GM19438 (cell line): ENCODE measurements at regions not wholly inside any gene's neighbourhood (a gene's known extent, or its start where the extent isn't known, plus 50 kb on each side); places are given as distances from the start of the nearest gene placed in this dataset.

Source experiments
- ATAC-seq: cut with Tn5 transposase; IDR thresholded peaks from one replicate; pipeline ENCODE4 v1.9.1; 2021; ENCODE audit warnings: low read depth; ENCODE audit not compliant: unreplicated experiment

DNA sequence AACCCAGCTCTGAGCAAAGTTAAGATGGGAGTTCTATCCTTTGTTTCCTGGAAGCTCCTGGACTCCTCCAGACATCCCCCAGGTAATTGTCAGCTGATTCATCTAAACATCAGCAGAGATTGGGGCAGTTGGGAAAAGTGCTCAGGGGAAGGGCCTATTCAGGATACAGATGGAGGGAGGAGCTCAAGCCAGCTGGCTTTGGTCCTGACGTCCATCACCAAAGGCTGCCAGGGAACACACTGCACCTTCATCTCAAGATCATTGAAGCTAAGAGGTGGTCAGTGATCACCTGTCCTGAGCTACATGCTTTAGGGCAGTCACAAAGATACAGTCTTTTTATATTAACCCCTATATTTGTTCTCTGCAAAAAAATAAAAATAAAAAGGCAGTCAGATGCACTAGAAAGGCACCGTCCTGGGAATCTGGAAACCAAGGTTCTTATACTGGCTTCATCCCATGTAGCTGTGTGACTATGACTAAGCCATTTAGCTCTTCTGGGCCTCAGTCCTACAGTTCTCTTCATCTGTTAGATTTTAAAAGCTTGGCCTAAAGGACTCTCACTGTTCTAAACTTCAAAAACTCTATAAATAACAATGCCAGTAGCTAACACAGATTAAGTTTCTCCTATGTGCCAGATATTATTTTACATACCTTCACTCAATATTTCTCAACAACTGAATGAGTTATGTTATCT lies 446.5 kb downstream of the BCL11A start:
- no peak for ATAC-seq

DNA sequence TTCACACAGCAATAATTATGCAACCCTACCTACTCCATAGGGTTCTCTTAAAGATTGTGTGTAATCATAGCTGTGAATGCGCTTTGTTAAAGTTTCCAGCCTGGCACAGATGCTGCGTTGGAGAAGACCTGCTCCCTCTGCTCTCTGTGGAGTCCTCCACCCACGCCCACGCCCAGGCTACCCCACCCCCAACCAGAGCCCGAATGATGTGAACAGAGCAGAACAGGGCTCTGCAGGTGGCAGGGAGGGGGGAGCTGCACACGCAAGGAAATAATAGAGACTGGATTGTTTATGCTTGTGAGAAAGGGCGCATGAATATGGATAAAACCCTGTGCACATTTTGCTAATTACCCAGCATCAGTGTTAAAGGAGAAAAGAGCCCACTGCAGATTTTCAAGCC lies 447.5 kb downstream of the BCL11A start:
- no peak for ATAC-seq

DNA sequence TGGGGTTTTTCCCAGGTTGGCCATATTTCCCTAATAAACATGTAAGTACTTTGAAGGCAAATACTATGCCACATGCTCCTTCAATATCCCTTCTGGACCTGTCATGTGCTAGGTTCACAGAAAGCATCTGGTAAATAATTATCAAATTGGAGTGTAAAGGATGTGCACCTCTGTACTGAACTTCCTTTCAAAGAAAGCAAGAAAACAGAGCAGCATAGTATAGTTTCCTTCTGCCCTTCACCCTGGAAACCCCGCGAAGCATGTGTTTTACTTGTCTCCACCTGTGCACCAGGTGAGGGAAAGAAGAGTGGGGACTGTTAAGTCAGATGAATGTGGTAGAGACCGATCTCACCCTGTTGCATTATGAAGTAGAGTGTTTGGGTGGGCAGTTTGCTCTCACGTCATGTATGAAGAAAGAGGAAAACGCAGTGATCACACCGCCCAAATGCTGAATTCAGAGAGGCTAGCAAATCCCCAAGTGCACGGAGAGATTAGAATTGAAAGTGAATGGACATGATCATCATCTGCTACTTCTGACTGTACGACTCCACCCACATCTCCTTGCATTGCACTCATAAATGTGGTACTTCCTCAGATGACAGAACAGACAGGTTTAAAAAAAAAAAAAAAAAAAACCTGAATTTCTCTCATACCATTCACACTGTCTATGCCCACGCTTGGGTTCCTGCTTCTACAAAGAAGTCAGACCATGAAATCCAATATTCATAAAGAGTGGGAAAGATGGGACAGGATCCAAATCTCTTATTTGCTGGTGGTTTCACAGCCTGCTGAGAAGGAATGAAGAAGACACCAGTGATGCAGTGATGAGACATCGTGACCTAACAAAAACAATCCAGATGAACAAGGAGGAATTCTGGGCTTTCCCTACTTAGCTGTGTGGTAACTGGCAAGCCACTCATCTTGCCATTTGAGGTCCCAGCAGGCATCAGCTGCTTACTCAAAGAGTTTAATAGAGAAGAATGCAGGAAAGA lies 448.6 kb downstream of the BCL11A start:
- no peak for ATAC-seq

DNA sequence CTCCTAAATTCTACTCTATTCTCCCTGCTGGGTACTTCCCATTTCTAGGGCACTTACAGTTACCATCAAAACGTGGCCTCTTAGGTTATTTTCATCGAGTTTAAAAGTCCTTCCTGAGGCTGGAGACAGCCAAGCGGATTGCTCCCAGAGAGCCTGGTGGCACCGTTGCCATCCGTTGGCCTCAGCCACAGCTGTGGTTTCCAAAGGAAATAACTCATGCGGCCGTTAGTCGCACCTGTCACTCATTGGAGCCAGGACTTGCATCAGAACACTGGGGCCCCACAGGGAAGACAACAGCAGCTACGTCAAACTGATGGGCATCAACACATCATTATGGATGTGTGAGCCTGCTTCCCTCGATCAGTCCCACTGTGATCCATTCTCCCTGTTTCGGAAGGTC lies 453.4 kb downstream of the BCL11A start:
- ATAC-seq = no peak

DNA sequence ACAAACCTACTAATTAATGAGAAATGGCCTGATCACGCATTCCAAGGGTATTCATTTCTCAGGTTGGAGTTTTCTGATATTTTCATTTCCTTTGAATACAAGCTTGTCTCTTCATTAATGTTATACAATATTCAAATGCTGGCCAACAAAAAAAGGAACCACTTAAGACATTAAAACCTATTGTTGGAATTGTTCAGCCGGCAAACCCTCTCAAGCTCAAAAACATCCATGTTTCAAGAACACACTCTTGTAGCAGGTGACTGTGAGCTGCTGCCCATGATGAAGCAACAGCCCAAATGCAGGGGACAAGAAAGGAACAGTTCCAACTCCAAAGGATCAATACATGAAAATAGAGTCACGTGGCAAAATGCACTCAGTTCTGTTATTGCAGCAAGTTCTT lies 454.5 kb downstream of the BCL11A start:
- ATAC-seq = no peak

DNA sequence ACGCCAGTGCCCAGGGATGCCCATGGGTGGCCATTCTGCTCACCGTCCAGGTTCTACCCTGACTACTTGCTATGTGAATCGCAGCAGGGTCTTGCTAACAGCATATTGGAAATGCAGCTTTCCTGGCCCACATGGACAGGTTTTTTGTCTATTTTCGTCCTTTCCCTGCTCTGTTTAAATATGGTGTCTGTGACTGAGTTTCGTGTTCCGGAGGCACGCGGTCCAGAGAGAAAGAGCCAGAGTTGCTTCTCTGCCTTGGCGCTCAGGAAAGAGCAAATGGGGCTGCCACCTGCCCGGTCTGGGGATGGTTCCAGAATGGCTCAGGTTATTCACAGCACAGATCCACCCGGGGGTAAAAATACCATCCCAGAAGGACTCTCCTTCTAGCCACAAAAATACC lies 456.2 kb downstream of the BCL11A start:
- ATAC-seq = no peak

DNA sequence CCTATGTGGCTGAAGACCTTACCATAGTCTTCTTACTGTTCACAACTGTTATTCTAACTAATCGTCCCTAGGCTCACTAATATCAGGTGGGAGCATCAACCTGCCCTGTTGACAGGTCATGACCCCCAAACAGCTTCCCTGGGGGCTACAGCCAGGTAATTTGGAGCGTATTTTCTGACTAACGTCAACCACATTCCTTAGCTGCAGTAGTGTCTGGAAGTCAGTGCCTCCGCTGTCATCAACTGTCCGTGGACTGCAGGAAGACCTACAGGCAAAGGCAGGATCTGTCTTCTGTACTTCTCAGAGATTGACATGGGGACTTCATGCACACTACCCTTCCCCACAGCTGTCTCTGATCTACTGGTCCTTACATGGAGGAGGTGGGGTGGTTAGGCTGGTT lies 456.9 kb downstream of the BCL11A start:
- no peak for ATAC-seq

DNA sequence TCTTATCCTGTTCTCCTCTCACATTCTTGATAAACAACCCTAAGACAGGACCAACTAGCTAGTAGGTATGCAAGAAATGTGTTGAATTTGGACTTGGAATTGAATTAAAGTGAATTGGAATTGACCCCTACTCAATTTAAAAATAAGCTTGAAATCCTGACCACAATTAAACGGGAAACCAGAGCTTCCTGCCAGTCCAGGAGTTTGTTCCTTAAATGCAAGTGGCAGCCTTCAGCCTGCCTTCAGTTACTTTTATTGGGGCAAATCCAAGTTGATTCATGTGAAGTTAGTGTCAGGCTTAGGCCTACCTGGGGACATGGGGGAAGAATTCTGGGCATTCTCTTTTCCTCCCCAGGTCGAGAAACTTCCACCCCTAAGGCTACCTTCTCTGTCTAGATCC lies 457.6 kb downstream of the BCL11A start:
- ATAC-seq = no peak

DNA sequence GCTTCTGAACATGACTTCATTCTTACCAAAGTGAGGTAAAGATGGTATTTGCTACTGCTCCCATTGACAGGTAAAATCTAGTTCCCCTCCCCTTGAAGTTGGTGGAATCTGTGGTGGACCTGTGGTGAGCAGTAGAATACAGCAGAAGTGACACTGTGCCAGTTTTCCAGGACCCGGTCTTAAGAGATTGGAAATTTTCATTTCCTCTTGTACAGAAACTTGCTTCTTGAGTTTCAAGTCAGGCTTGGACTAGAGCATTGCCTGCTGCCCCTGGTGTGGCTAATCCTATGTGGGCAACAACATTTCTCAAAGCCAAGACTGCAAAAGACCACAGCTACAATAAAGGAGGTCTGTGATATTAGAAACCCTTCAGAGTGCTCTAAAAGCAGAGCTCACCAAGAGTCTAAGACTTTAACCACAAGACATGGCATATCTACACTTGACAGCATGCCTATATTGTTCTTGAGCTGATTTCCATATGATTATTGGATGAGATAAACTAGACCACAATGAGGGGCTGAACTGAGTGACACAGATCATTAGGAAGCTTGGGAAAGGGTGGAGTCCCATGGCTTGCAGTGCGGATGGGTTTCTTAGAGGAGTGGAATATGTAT lies 458.1 kb downstream of the BCL11A start:
- no peak for ATAC-seq

DNA sequence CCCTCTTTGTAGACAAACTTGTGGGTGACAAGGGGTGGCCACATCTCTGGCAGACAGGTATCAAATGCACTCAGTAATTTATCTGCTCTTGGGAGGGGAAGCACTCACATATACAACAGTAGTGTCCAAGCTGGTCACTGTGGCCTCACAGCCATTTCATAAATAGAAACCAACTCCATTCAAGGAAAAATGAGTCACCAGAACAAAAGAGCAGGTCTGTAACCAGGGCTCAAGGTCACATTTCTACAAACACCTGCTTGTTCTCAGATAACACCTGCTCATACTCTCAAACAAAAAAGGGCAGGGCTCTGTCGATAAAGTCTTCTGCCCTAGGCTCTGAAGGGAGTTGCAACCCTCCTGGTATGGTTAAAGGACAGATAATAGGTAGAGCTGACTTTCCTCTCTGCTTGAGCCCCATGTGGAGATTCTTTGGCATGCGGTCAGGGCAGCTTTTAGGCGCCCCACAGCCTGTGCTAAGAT lies 459.0 kb downstream of the BCL11A start:
- no peak for ATAC-seq

DNA sequence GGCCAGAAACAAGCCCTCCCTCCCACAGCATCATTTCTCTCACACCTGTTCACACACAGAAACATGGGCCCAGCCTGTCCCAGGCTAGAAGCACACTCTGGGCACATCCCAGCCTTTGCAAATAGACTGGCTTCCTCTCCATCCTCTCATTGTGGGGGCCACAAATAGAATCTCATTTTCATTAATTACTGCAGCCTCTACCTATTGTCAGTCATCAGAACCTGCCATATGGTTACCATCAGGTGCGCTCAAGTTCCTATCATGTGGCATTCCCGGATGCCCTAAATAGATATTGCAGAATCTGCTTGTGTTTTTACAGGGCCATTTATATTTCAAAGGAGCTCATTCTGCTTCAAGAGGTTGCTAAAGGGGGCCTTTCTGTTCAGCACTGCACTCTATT lies 460.7 kb downstream of the BCL11A start:
- no peak for ATAC-seq

DNA sequence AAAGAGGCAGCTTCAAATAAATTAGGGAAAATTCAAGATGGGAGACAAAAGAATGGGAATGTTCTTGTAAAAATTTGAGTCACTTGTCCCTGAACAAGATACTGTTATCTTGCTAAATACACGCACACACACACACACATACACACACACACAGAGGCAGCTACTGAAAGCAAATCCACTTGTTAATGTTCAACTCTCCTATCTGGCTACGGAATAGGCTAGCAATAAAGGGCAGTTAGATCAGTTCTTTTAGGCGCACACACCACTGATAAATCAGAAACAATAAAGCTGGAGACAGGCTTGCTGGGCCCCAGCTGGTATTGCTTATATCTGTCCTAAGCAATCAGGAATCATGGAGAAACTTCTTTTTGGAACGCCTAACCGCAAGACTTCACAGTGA lies 461.6 kb downstream of the BCL11A start:
- no peak for ATAC-seq

DNA sequence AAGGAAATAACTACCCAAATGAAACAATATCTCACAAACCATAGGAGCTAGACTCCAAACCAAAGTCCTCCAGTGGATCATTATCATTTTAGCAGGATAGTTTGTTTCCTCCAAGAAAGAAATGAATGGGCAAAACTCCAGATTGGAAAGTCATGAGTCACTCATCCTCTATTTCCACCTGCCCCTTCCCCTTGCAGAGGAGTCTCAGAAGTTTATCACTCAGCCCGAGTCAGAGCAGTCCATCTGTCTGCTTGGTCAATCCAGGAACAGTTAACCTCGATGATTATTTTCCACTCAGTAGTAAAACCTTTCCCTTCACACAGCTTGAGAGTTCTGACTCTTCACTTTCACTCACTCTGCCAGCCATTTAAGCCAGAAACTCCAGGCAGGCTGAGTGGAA lies 462.2 kb downstream of the BCL11A start:
- ATAC-seq = no peak

DNA sequence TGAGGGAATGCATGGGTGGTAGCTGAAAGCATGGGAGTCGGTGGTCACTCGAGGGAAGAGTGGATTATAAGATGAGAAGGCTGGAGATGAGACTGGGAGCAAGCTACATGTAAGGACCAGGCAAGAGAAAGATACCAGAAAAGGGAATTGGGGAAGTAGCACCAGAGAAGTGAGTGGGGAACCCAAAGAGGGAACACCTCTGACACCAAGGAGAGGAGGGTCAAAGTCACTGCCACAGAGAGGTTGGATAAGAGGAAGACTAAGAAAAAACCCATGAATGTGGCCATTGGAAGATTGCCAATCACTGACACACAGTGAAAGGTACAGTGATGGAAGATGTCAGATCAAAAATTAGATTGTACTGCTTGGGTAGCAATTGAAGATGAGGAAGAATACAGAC lies 473.9 kb downstream of the BCL11A start:
- no peak for ATAC-seq

DNA sequence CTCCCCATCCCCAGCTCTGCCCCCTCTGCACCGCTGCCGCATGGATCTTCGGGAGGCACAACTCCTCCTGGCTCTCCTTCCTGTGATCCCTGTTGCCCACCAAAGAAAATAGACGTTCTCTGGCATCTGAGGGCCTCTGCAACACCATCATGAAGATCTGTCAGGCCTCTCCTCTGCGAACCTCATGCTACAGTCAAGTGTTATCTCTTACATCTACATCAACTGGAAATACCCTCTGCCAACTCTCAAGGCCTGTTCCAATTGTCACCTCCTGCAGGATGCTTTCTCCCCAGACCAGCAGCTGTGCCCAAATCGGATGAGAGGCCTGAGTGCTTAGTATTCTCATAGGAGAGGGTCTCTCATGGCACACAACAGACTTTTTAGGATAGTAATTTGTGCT lies 478.4 kb downstream of the BCL11A start:
- ATAC-seq = no peak

DNA sequence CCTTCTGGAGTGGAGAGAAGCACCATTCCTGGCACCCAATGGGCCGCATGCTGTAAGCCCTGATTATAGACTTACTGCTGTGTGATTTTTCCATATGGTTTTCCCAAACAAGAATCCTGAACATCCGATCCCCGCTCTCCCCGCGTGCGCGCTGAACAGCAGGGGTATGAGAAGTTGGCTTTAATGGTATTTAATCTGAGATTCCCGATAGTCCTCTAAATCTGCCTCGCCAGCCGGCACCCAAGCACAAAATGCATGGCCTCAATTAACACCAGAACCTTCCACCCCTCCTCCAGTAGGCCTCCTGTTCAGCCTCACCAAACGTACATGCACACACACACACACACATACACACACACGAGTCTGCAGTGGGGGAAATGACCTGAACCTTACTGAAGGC lies 480.3 kb downstream of the BCL11A start:
- ATAC-seq = no peak

DNA sequence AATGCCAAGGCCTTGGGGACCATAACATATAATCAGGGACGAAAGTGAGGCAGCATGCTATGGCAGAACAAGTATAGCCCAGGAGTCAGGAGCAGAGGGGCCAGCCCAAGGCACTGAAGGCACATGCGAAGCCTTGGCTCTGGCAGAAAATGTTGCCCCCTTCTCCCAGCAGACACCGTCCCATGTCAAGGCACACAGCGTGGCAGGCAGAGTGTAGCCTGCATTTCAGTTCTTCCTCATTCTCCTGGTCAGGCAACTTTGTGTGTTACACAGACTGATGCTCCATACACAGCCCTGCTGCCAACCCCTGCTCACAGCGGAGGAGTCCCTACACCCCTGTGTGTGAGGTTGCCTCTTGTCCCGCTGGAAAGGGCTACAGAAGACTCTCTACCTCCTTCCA lies 480.8 kb downstream of the BCL11A start:
- ATAC-seq = no peak

DNA sequence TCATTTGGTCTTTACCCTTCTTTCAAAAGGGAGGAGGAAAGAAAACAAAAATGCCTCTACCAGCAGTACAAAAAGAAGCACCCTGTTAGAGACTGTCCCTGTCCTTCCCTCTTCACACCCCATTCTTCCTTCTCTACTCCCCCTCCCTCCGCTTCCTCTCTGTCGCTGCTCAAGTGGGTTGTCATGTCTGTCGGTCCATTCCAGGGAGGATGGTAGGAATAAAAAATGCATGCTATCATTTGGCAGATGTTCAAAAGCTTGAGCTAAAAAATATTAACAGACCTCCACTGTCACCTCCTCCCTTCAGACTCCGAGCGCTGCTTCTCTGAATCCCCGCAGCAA lies 482.0 kb downstream of the BCL11A start:
- ATAC-seq = no peak

DNA sequence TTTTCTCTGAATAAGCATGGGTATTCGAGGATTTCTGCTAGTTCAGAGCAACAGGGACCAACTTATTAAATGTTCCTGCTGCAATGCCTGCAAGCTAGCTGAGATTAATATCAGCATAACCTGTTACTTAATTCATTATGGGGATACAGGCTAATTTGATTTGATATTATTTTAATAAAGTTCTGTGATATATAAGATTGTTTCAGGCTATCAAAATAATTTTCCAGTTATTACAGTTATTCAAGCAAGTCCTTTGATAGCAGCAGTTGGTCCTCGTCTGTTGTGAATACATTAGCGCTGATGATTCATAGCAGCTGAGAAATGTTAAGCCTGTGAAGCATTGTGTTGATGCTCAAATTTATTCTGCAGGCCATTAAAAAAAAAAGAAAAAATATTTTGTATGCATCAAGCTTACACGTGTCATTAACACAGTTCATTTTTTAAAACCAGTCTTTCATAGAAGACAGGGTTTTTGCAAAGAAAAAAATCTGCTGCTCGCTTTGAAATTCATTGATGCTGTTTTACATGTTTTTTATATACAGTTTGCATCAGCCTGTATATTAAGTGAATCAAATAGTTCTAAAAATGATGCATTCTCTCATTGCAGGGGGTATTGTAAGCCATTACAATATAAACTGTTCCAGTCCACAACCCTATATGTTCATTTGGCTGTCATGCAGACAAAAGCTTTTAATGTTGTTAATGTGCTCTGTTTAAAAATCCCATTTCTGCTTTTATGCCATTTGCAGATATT lies 482.5 kb downstream of the BCL11A start:
- ATAC-seq = no peak

DNA sequence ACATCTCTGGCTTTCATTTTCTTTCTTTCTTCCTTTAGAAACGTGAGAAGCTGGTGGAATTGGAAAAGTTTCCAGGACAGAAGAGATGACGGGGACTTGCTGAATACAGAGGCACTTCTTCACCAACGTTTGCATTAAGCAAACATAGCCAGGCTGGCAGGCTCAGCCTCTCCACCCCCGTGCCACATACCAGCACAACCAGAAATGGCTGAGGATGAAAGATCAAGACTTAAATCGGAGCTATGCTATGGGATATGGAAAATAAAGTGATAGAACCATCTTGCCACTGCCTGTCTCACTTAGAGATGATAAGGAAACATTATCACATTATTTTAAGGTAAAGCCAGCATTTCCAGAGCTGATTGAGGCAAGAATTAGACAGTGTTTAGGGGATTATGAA lies 483.3 kb downstream of the BCL11A start:
- no peak for ATAC-seq

DNA sequence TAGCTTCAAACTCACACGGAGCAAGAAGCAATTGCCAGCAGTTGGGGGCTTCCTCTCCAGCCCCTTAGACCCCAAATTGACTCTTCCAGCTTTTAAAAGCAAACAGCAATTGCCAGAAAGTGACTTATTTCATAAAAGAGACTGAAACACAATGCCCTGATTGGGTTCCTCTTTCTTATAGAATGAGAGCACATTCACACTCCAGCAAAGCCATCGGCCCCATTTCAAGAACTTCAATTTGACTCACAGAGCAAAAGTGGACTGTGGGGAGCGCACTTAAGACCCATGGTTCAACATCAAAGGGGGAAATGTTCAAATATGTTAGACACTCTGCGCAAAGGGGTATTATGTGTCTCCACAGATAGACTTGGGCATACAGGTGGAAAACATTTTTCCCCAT lies 484.7 kb downstream of the BCL11A start:
- ATAC-seq = no peak
